ENCODE measurements at regions not wholly inside any gene's neighbourhood (a gene's known extent, or its start where the extent isn't known, plus 50 kb on each side); places are given as distances from the start of the nearest gene placed in this dataset.
"Not testable (repeated sequence)": the region's sequence is repeated elsewhere in the genome, so short reads cannot be mapped to it uniquely, and the experiment has no call there.

DNA sequence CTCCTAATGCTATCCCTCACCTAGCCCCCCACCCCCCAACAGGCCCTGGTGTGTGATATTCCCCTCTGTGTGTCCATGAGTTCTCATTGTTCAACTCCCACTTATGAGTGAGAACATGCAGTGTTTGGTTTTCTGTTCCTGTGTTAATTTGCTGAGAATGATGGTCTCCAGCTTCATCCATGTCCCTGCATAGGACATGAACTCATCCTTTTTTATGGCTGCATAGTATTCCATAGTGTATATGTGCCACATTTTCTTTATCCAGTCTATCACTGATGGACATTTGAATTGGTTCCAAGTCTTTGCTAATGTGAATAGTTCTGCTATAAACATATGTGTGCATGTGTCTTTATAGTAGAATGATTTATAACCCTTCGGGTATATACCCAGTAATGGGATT is 57.2 kb upstream of the ME3 start:
- WGBS, 2 experiments (ENCODE audit: insufficient coverage in 1 of 2, insufficient read length in 1 of 2) = 100% methylated on average over 1 of the region's 1 CpG
- not testable (repeated sequence) for H3K27ac ChIP-seq (ENCODE audit: low read depth, low read length); H3K4me1 ChIP-seq (ENCODE audit: control insufficient read depth, insufficient read depth, low read length); H3K27me3 Mint-ChIP-seq (ENCODE audit: insufficient read depth); H3K27me3 ChIP-seq (ENCODE audit: control insufficient read depth, insufficient read depth, low read length, poor library complexity, severe bottlenecking); DNase-seq; H3K9ac ChIP-seq (ENCODE audit: extremely low read depth, low read length, poor library complexity, severe bottlenecking); H3K36me3 ChIP-seq (ENCODE audit: control insufficient read depth, insufficient read depth, low read length); H3K4me3 Mint-ChIP-seq; H3K27ac Mint-ChIP-seq; H3K36me3 Mint-ChIP-seq (ENCODE audit: low read depth)
- H3K4me3 ChIP-seq (ENCODE audit: low read length) = peak overlapping the region; percentile 45
- peaks cover 20% of the 10 kb centered on the region for H3K9me3 Mint-ChIP-seq
- H3K9me3 ChIP-seq (ENCODE audit: control insufficient read depth, low read length) = peaks cover 27% of the 10 kb centered on the region
- peaks cover 17% of the 10 kb centered on the region for H3K4me1 Mint-ChIP-seq

DNA sequence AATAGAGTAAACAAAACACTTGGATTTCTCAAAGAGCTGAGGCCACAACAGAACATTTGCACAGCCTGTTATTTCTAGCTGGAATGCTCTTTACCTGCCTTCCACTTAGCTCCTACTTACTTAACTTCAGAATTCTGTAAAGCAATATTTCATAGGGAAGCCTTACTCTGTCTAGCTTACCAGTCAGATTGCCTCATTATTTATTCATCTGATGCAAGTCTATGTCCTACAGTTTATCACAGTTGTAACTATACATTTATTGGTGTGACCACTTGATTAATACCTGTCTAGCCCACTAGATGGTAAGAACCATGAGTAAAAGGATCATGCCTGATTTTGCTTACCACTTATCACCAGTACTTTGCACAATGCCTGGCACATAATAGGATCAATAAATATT is 56.1 kb upstream of the ME3 start:
- H3K4me3 ChIP-seq (ENCODE audit: low read length) = no peak overlapping the region
- no peak overlapping the region for H3K27ac ChIP-seq (ENCODE audit: low read depth, low read length)
- H3K36me3 ChIP-seq (ENCODE audit: control insufficient read depth, insufficient read depth, low read length) = no peaks in the 10 kb centered on the region
- peaks cover 3% of the 10 kb centered on the region for H3K4me1 ChIP-seq (ENCODE audit: control insufficient read depth, insufficient read depth, low read length)
- peaks cover 2% of the 10 kb centered on the region for H3K36me3 Mint-ChIP-seq (ENCODE audit: low read depth)
- H3K27me3 ChIP-seq (ENCODE audit: control insufficient read depth, insufficient read depth, low read length, poor library complexity, severe bottlenecking) = no peaks in the 10 kb centered on the region
- TF ChIP-seq, protein P1, sequence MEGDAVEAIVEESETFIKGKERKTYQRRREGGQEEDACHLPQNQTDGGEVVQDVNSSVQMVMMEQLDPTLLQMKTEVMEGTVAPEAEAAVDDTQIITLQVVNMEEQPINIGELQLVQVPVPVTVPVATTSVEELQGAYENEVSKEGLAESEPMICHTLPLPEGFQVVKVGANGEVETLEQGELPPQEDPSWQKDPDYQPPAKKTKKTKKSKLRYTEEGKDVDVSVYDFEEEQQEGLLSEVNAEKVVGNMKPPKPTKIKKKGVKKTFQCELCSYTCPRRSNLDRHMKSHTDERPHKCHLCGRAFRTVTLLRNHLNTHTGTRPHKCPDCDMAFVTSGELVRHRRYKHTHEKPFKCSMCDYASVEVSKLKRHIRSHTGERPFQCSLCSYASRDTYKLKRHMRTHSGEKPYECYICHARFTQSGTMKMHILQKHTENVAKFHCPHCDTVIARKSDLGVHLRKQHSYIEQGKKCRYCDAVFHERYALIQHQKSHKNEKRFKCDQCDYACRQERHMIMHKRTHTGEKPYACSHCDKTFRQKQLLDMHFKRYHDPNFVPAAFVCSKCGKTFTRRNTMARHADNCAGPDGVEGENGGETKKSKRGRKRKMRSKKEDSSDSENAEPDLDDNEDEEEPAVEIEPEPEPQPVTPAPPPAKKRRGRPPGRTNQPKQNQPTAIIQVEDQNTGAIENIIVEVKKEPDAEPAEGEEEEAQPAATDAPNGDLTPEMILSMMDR (conservative IDR thresholded peaks at IDR 0.05) = no peak
- no peak overlapping the region for H3K9ac ChIP-seq (ENCODE audit: extremely low read depth, low read length, poor library complexity, severe bottlenecking)
- no peak overlapping the region for H3K27ac Mint-ChIP-seq
- peaks cover 17% of the 10 kb centered on the region for H3K4me1 Mint-ChIP-seq
- DNase-seq = no peak
- no peak overlapping the region for H3K4me3 Mint-ChIP-seq
- peaks cover 23% of the 10 kb centered on the region for H3K9me3 ChIP-seq (ENCODE audit: control insufficient read depth, low read length)
- peaks cover 20% of the 10 kb centered on the region for H3K9me3 Mint-ChIP-seq
- peaks cover 3% of the 10 kb centered on the region for H3K27me3 Mint-ChIP-seq (ENCODE audit: insufficient read depth)

DNA sequence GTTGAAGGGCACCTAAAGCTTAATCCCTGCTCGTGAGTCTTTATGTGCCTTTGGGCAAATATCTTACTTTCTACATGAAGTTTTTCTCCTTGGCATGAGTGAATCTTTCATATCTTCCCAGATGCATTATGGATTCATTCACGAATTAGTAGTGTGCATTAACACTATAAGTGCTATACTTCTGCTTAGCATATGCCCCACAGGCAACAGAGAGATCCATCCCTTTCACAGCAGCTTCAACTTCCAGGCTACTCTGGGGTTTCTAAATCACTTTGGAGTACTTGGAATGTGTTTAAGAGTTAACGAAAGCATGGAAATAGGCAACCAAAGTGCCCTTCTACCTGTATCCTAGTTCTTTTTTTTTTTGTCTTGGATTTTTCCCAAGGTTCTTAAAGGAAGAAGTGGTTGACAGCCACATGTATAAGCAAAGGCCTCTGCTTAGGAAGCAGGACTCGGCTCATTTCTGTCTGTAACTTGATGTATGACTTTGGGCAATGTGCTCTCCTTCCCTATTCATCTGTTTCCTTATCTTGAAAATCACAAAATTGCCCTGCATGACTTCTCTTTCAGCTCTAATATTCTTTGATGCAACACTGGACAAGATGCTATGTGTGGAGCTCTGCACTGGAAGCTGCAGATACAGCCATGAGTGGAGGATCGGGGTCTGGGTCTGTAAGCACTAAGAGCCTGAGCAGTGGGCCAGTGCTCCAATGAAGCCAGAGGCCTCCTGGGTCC is 54.5 kb upstream of the ME3 start:
- H3K4me1 ChIP-seq (ENCODE audit: control insufficient read depth, insufficient read depth, low read length) = peaks cover 3% of the 10 kb centered on the region
- Mint-ChIP-seq H3K4me1 (peaks cover 17% of the 10 kb centered on the region), H3K36me3 (ENCODE audit: low read depth) (peaks cover 2% of the 10 kb centered on the region), H3K9me3 (peaks cover 32% of the 10 kb centered on the region), H3K27ac (no peak overlapping the region), H3K27me3 (ENCODE audit: insufficient read depth) (peaks cover 3% of the 10 kb centered on the region), H3K4me3 (no peak overlapping the region)
- no peak for DNase-seq
- no peak overlapping the region for H3K4me3 ChIP-seq (ENCODE audit: low read length)
- H3K27me3 ChIP-seq (ENCODE audit: control insufficient read depth, insufficient read depth, low read length, poor library complexity, severe bottlenecking) = no peaks in the 10 kb centered on the region
- WGBS, 2 experiments (ENCODE audit: insufficient coverage in 1 of 2, insufficient read length in 1 of 2) = 90 to 95% methylated on average over 2 to 5 of the region's 5 CpGs
- TF ChIP-seq, protein P1 (conservative IDR thresholded peaks at IDR 0.05) = no peak
- no peaks in the 10 kb centered on the region for H3K36me3 ChIP-seq (ENCODE audit: control insufficient read depth, insufficient read depth, low read length)
- no peak overlapping the region for H3K27ac ChIP-seq (ENCODE audit: low read depth, low read length)
- H3K9ac ChIP-seq (ENCODE audit: extremely low read depth, low read length, poor library complexity, severe bottlenecking) = no peak overlapping the region
- peaks cover 39% of the 10 kb centered on the region for H3K9me3 ChIP-seq (ENCODE audit: control insufficient read depth, low read length)
